ENCODE measurements at regions not wholly inside any gene's neighbourhood (a gene's known extent, or its start where the extent isn't known, plus 50 kb on each side); places are given as distances from the start of the nearest gene placed in this dataset.

DNA sequence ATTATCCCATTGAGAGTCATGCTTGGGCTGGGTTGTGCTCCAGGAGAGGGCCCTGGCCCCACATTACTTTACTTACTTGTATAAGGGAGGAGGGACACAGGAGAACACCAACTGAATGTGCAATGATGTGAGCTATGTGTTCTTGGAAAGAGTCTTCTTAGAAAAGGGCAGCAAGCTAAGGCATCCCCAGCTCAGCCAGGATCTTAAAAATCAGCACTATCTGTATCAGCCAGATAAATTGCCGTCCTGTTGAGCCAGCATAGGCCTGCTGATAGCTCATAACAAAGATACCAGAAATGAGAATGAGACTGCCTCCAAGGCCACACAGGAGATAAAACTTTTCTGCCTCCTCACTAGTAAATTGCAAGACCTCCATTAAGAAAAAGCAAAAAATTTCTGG lies 357.5 kb downstream of the CAAP1 start:
- no peaks in the 10 kb centered on the region for H3K27me3 ChIP-seq (ENCODE audit: control insufficient read depth in 1 of 2, insufficient read depth in 2 of 2, low read length in 2 of 2)
- no peak overlapping the region for H3K4me3 ChIP-seq (ENCODE audit: low read length in 2 of 2)
- H3K4me1 ChIP-seq (ENCODE audit: control insufficient read depth, insufficient read depth, low read length): no peaks in the 10 kb centered on the region
- H3K9ac ChIP-seq (ENCODE audit: low read length in 2 of 2): no peak overlapping the region
- H3K36me3 ChIP-seq (ENCODE audit: control insufficient read depth in 2 of 2, insufficient read depth in 2 of 2, low read length in 2 of 2): no peaks in the 10 kb centered on the region
- no peaks in the 10 kb centered on the region for H3K9me3 ChIP-seq (ENCODE audit: control insufficient read depth in 2 of 2, low read length in 2 of 2)
- no peak overlapping the region for H3K27ac ChIP-seq (ENCODE audit: low read length)

DNA sequence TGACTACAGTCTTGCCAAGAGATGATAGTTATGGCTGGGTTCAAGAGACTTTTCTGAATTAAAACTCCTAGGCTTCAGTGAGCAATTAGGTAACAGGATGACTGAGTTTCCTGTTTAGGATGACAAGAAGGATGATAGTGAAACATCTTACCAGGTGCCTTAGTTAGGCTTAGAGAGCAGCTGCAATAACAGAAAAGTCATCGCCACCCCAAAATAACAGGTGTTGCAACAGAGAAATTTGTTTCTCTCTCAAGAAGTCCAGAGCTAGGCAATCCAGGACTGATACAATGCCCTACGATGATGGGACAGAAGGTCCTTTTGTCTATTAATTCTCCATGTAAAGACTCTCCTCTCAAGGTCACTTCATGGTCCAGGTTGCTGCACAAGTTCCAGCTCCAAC lies 361.8 kb downstream of the CAAP1 start:
- no peak overlapping the region for H3K4me3 ChIP-seq (ENCODE audit: low read length in 2 of 2)
- no peaks in the 10 kb centered on the region for H3K27me3 ChIP-seq (ENCODE audit: control insufficient read depth in 1 of 2, insufficient read depth in 2 of 2, low read length in 2 of 2)
- no peak overlapping the region for H3K27ac ChIP-seq (ENCODE audit: low read length)
- no peak overlapping the region for H3K9ac ChIP-seq (ENCODE audit: low read length in 2 of 2)
- no peaks in the 10 kb centered on the region for H3K36me3 ChIP-seq (ENCODE audit: control insufficient read depth in 2 of 2, insufficient read depth in 2 of 2, low read length in 2 of 2)
- no peaks in the 10 kb centered on the region for H3K4me1 ChIP-seq (ENCODE audit: control insufficient read depth, insufficient read depth, low read length)
- H3K9me3 ChIP-seq (ENCODE audit: control insufficient read depth in 2 of 2, low read length in 2 of 2): no peaks in the 10 kb centered on the region

DNA sequence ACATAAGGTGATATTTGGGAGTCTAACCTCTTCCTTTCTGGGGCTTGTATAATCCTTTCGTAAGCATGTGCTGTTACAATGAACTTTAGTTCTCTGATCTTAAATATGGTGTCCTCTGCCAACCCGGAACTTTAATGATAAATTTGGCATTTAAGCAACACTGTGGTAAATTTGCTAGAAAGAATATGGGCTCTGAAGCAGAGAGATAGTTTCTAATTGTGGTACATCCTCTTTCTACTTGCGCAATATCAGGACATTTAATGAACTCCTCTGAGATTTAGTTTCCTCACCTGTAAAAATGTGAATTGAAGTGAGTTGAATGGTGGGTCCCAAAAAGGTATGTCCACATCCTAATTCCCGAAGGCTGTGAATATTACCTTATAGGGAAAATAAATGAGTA lies 364.7 kb downstream of the CAAP1 start:
- no peaks in the 10 kb centered on the region for H3K36me3 ChIP-seq (ENCODE audit: control insufficient read depth in 2 of 2, insufficient read depth in 2 of 2, low read length in 2 of 2)
- peaks cover 5% of the 10 kb centered on the region for H3K4me1 ChIP-seq (ENCODE audit: control insufficient read depth, insufficient read depth, low read length)
- no peak overlapping the region for H3K9ac ChIP-seq (ENCODE audit: low read length in 2 of 2)
- H3K27me3 ChIP-seq (ENCODE audit: control insufficient read depth in 1 of 2, insufficient read depth in 2 of 2, low read length in 2 of 2): no peaks in the 10 kb centered on the region
- H3K9me3 ChIP-seq (ENCODE audit: control insufficient read depth in 2 of 2, low read length in 2 of 2): no peaks in the 10 kb centered on the region
- no peak overlapping the region for H3K4me3 ChIP-seq (ENCODE audit: low read length in 2 of 2)
- H3K27ac ChIP-seq (ENCODE audit: low read length): no peak overlapping the region

DNA sequence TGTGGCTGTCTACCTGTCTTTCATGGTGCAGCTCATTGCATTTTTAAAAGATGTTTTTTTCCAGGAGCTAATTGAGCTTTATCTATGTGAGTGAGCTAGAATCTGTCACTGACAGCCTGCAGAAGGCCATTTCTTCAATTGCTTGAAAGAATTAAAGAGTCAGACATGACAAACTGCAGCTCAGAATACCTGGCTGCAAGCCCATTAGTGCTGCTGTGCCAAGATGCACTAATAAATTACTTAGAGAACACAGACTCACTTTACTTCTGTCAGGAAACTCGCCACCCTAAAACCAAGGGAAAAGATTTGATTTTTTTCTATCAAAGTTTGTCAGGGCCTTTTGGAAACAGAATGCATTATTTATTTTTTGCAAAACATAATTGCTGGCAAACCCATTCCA lies 368.3 kb downstream of the CAAP1 start:
- Histone ChIP-seq H3K9me3 (ENCODE audit: control insufficient read depth in 2 of 2, low read length in 2 of 2) (no peaks in the 10 kb centered on the region), H3K27me3 (ENCODE audit: control insufficient read depth in 1 of 2, insufficient read depth in 2 of 2, low read length in 2 of 2) (no peaks in the 10 kb centered on the region), H3K4me3 (ENCODE audit: low read length in 2 of 2) (no peak overlapping the region), H3K4me1 (ENCODE audit: control insufficient read depth, insufficient read depth, low read length) (peaks cover 5% of the 10 kb centered on the region), H3K36me3 (ENCODE audit: control insufficient read depth in 2 of 2, insufficient read depth in 2 of 2, low read length in 2 of 2) (no peaks in the 10 kb centered on the region), H3K27ac (ENCODE audit: low read length) (no peak overlapping the region), H3K9ac (ENCODE audit: low read length in 2 of 2) (no peak overlapping the region)

DNA sequence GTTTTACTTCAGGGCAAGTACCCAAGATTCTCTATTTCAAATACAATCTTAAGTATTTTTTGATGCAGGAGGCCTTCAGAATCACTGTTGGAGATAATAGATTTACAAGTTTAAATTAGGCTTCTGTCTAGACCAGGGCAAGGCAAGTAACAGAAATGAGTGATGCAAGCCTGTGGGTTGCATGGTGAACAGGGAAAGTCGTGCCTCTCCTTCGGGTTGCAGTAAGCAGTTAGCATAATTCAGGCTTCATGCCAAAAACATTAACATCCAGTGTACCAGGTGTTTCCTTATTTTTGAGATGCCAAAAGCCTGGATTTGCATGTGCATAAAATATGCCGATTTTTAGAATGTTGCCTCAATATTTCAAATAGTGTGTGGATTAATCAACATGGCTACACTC lies 369.0 kb downstream of the CAAP1 start:
- H3K27ac ChIP-seq (ENCODE audit: low read length): no peak overlapping the region
- H3K9me3 ChIP-seq (ENCODE audit: control insufficient read depth in 2 of 2, low read length in 2 of 2): no peaks in the 10 kb centered on the region
- no peak overlapping the region for H3K9ac ChIP-seq (ENCODE audit: low read length in 2 of 2)
- H3K4me1 ChIP-seq (ENCODE audit: control insufficient read depth, insufficient read depth, low read length): peaks cover 5% of the 10 kb centered on the region
- no peaks in the 10 kb centered on the region for H3K36me3 ChIP-seq (ENCODE audit: control insufficient read depth in 2 of 2, insufficient read depth in 2 of 2, low read length in 2 of 2)
- H3K27me3 ChIP-seq (ENCODE audit: control insufficient read depth in 1 of 2, insufficient read depth in 2 of 2, low read length in 2 of 2): no peaks in the 10 kb centered on the region
- no peak overlapping the region for H3K4me3 ChIP-seq (ENCODE audit: low read length in 2 of 2)

DNA sequence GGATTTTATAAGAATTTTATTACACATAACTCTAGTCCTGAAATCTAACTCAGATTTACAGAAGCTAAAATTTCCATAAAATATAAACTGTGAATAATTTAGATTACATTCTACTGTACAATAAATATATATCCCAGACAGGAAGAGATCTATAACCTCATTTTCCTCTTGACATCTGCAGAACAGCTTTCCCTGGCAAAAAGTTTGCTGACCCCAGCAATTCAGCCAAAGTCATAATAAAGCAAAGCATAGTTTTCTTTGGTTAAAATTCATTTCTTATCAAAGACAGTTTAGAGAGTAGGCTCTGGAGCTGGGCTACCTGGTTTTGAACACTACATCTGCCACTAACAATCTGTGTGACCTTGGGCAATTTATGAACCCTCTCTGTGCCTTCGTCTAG lies 372.5 kb downstream of the CAAP1 start:
- Histone ChIP-seq H3K27ac (ENCODE audit: low read length) (no peak overlapping the region), H3K36me3 (ENCODE audit: control insufficient read depth in 2 of 2, insufficient read depth in 2 of 2, low read length in 2 of 2) (no peaks in the 10 kb centered on the region), H3K4me3 (ENCODE audit: low read length in 2 of 2) (no peak overlapping the region)

DNA sequence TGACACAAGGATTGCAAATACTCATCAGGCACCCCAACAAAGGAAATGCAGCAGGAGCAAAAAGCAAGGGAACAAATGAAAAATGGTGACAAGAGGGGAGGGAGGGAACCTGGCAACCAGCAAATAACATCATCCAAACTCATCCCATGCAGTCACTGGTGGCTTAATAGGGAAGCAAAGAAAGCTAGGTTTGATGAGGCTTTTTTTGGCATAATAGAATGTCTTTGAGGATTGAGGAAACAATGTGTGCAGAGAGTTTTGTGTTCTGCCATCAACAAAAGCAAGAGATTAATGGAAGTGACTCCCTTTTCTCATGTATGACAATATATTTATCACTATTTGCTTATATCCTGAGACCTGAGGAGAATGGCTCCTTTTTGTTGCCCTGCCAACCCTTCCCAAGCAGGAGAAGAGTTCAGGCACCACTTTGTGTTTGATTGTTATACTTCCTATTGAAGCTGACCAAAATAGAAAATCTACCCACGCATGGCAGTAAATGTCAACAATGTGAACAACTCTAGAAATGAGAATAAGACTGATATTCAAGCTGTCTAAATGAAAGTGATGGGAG lies 375.7 kb downstream of the CAAP1 start:
- H3K4me1 ChIP-seq (ENCODE audit: control insufficient read depth, insufficient read depth, low read length): no peaks in the 10 kb centered on the region
- no peaks in the 10 kb centered on the region for H3K27me3 ChIP-seq (ENCODE audit: control insufficient read depth in 1 of 2, insufficient read depth in 2 of 2, low read length in 2 of 2)
- H3K27ac ChIP-seq (ENCODE audit: low read length): no peak overlapping the region
- H3K9me3 ChIP-seq (ENCODE audit: control insufficient read depth in 2 of 2, low read length in 2 of 2): no peaks in the 10 kb centered on the region
- no peaks in the 10 kb centered on the region for H3K36me3 ChIP-seq (ENCODE audit: control insufficient read depth in 2 of 2, insufficient read depth in 2 of 2, low read length in 2 of 2)
- H3K9ac ChIP-seq (ENCODE audit: low read length in 2 of 2): no peak overlapping the region
- H3K4me3 ChIP-seq (ENCODE audit: low read length in 2 of 2): no peak overlapping the region

More for the DNA sequence above, 372.5 kb downstream of the CAAP1 start:
- Histone ChIP-seq H3K9me3 (ENCODE audit: control insufficient read depth in 2 of 2, low read length in 2 of 2) (no peaks in the 10 kb centered on the region), H3K27me3 (ENCODE audit: control insufficient read depth in 1 of 2, insufficient read depth in 2 of 2, low read length in 2 of 2) (no peaks in the 10 kb centered on the region), H3K4me1 (ENCODE audit: control insufficient read depth, insufficient read depth, low read length) (peaks cover 5% of the 10 kb centered on the region), H3K9ac (ENCODE audit: low read length in 2 of 2) (no peak overlapping the region)

DNA sequence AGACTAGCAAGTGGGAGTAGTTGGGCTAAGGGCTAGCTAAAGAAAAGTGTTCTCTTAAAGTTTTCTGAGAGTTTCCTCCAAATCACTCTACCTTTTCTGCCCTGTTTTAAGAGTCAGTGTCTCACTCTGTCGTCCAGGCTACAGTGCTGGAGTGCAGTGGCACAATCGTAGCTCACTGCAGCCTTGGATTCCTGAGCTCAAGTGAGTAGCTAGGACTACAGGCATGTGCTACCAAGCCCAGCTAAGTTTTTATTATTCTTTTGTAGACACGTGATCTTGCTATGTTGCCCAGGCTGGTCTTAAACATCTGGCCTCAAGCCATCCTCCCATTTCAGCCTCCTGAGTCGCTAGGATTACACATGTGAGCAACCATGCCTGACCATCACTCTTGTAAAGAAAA lies 378.9 kb downstream of the CAAP1 start:
- H3K9me3 ChIP-seq (ENCODE audit: control insufficient read depth in 2 of 2, low read length in 2 of 2): no peaks in the 10 kb centered on the region
- no peaks in the 10 kb centered on the region for H3K36me3 ChIP-seq (ENCODE audit: control insufficient read depth in 2 of 2, insufficient read depth in 2 of 2, low read length in 2 of 2)
- no peak overlapping the region for H3K9ac ChIP-seq (ENCODE audit: low read length in 2 of 2)
- H3K4me1 ChIP-seq (ENCODE audit: control insufficient read depth, insufficient read depth, low read length): no peaks in the 10 kb centered on the region
- no peak overlapping the region for H3K4me3 ChIP-seq (ENCODE audit: low read length in 2 of 2)
- H3K27me3 ChIP-seq (ENCODE audit: control insufficient read depth in 1 of 2, insufficient read depth in 2 of 2, low read length in 2 of 2): no peaks in the 10 kb centered on the region
- no peak overlapping the region for H3K27ac ChIP-seq (ENCODE audit: low read length)

DNA sequence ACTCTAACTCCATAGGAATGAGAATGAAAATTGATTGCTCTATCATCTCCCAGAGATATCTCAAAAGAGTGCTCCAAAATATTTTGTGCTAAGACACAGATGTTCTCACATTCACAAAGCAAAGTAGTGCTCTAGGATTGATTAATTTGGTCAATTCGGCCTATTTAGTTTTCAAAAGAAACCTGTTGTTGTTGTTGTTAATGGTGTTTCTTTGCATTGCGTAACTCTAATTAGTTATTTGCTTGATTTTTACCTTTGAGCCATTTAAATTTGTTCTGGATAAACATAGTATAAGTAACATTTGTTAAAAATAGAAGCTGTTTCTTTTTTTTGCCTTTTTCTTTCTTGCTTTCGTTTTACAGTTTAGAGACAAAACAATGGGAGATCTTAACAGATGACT lies 382.5 kb downstream of the CAAP1 start:
- H3K27ac ChIP-seq (ENCODE audit: low read length): no peak overlapping the region
- H3K27me3 ChIP-seq (ENCODE audit: control insufficient read depth in 1 of 2, insufficient read depth in 2 of 2, low read length in 2 of 2): no peaks in the 10 kb centered on the region
- H3K4me3 ChIP-seq (ENCODE audit: low read length in 2 of 2): no peak overlapping the region
- H3K9ac ChIP-seq (ENCODE audit: low read length in 2 of 2): no peak overlapping the region
- no peaks in the 10 kb centered on the region for H3K9me3 ChIP-seq (ENCODE audit: control insufficient read depth in 2 of 2, low read length in 2 of 2)
- no peaks in the 10 kb centered on the region for H3K4me1 ChIP-seq (ENCODE audit: control insufficient read depth, insufficient read depth, low read length)
- no peaks in the 10 kb centered on the region for H3K36me3 ChIP-seq (ENCODE audit: control insufficient read depth in 2 of 2, insufficient read depth in 2 of 2, low read length in 2 of 2)

DNA sequence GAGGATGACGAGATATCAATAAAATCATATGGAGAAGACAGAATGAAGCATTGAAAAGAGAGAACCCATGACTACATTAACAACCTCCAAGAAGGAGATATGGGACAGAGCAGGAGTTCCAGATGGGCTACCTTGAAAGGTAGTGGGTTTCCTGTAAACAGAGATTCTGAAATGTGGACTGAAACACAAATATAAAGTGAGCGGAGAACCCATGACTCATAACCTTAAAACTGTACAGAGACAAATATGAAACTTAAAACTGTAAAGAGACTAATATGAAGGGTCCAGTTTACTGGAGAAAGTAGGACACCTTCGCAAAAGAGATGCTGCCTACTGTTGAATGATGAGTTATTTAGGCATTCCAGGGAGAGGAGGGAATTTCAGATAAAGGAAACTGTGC lies 383.7 kb downstream of the CAAP1 start:
- no peaks in the 10 kb centered on the region for H3K9me3 ChIP-seq (ENCODE audit: control insufficient read depth in 2 of 2, low read length in 2 of 2)
- H3K4me1 ChIP-seq (ENCODE audit: control insufficient read depth, insufficient read depth, low read length): no peaks in the 10 kb centered on the region
- no peak overlapping the region for H3K9ac ChIP-seq (ENCODE audit: low read length in 2 of 2)
- no peak overlapping the region for H3K27ac ChIP-seq (ENCODE audit: low read length)
- no peaks in the 10 kb centered on the region for H3K27me3 ChIP-seq (ENCODE audit: control insufficient read depth in 1 of 2, insufficient read depth in 2 of 2, low read length in 2 of 2)
- H3K36me3 ChIP-seq (ENCODE audit: control insufficient read depth in 2 of 2, insufficient read depth in 2 of 2, low read length in 2 of 2): no peaks in the 10 kb centered on the region
- H3K4me3 ChIP-seq (ENCODE audit: low read length in 2 of 2): no peak overlapping the region

DNA sequence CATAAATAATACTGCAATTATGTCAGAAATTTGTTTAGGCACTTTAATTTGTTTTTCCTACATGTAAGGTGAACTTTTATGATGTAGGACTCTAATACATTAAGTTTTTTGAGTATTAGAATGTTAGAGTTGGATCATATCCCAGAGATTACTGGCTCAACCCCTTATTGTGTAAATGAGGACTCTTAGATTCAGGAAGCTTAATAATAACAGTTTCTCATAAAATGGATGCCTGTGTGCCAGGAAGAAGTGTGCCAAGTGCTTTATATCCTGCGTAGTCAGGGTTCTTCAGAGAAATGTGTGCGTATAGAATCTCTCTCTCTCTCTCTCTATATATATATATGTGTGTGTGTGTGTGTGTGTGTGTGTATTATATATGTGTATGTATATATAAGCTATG lies 388.5 kb downstream of the CAAP1 start:
- Histone ChIP-seq H3K27ac (ENCODE audit: low read length) (no peak overlapping the region), H3K27me3 (ENCODE audit: control insufficient read depth in 1 of 2, insufficient read depth in 2 of 2, low read length in 2 of 2) (no peaks in the 10 kb centered on the region), H3K36me3 (ENCODE audit: control insufficient read depth in 2 of 2, insufficient read depth in 2 of 2, low read length in 2 of 2) (no peaks in the 10 kb centered on the region), H3K9ac (ENCODE audit: low read length in 2 of 2) (no peak overlapping the region), H3K4me1 (ENCODE audit: control insufficient read depth, insufficient read depth, low read length) (no peaks in the 10 kb centered on the region), H3K4me3 (ENCODE audit: low read length in 2 of 2) (no peak overlapping the region), H3K9me3 (ENCODE audit: control insufficient read depth in 2 of 2, low read length in 2 of 2) (no peaks in the 10 kb centered on the region)
